AG09309 (cell line): ENCODE measurements at regions not wholly inside any gene's neighbourhood (a gene's known extent, or its start where the extent isn't known, plus 50 kb on each side); places are given as distances from the start of the nearest gene placed in this dataset.
A peak's percentile ranks its signal among the peaks of the same experiment; 100 is the strongest.

ENCODE experiments used
- DNase-seq: peaks from one replicate; pipeline ENCODE4 v3.0.0-alpha.2; 2010; ENCODE audit warnings: low read depth
- H3K4me3 ChIP-seq: 2 replicates; pipeline ENCODE4 v1.5.1; 2011; ENCODE audit warnings: mild to moderate bottlenecking, low read depth, low read length, moderate library complexity; ENCODE audit not compliant: control insufficient read depth
- CTCF ChIP-seq: IDR thresholded peaks from 2 replicates; pipeline ENCODE4 v1.5.1; 2011; ENCODE audit warnings: mild to moderate bottlenecking, low read depth, low read length, inconsistent platforms; ENCODE audit not compliant: insufficient read depth, control insufficient read depth; ENCODE audit errors: missing control alignments

GRCh38 chrX:111003118-111003517 lies 92.9 kb upstream of the PAK3 start:
- no peak overlapping the region for H3K4me3 ChIP-seq
- no peak for DNase-seq
- no peak for TF ChIP-seq CTCF

- peak; percentile 71 for TF ChIP-seq CTCF
- no peak overlapping the region for H3K4me3 ChIP-seq
- DNase-seq = no peak
Observed at GRCh38 chrX:110992611-110993010, 103.4 kb upstream of the PAK3 start.

- no peak for TF ChIP-seq CTCF
- no peak overlapping the region for H3K4me3 ChIP-seq
- DNase-seq = no peak
Observed at GRCh38 chrX:110989869-110990268, 106.1 kb upstream of the PAK3 start.

GRCh38 chrX:110989447-110989846 lies 106.5 kb upstream of the PAK3 start:
- no peak for TF ChIP-seq CTCF
- DNase-seq = no peak
- H3K4me3 ChIP-seq = no peak overlapping the region

GRCh38 chrX:110987292-110987691 lies 108.7 kb upstream of the PAK3 start:
- no peak for DNase-seq
- H3K4me3 ChIP-seq = no peak overlapping the region
- TF ChIP-seq CTCF = peak; percentile 23

GRCh38 chrX:110985470-110985869 lies 110.5 kb upstream of the PAK3 start:
- TF ChIP-seq CTCF = no peak
- no peak overlapping the region for H3K4me3 ChIP-seq
- DNase-seq = no peak

GRCh38 chrX:110983024-110983423 lies 113.0 kb upstream of the PAK3 start:
- no peak for DNase-seq
- TF ChIP-seq CTCF = no peak

More at GRCh38 chrX:110983024-110983423, 113.0 kb upstream of the PAK3 start:
- no peak overlapping the region for H3K4me3 ChIP-seq
